ENCODE measurements at regions not wholly inside any gene's neighbourhood (a gene's known extent, or its start where the extent isn't known, plus 50 kb on each side); places are given as distances from the start of the nearest gene placed in this dataset.

GRCh38 chr13:22744688-22745452, 435.9 kb upstream of the SGCG start:
- no peak overlapping the region for H3K4me3 ChIP-seq (ENCODE audit: low read depth, low read length)
- no peak for DNase-seq (ENCODE audit: low read depth)
- TF ChIP-seq CTCF (IDR thresholded peaks at IDR 0.05; ENCODE audit: low read depth, low read length) (no peak), MAX (IDR thresholded peaks at IDR 0.05; ENCODE audit: low read depth, low read length) (no peak), MYC (IDR thresholded peaks at IDR 0.05; ENCODE audit: low read depth, low read length) (no peak), POLR2A (IDR thresholded peaks at IDR 0.05; ENCODE audit: extremely low read depth, insufficient read length) (no peak)

- no peak for TF ChIP-seq MAX (IDR thresholded peaks at IDR 0.05; ENCODE audit: low read depth, low read length)
- no peak for TF ChIP-seq CTCF (IDR thresholded peaks at IDR 0.05; ENCODE audit: low read depth, low read length)
- no peak for TF ChIP-seq MYC (IDR thresholded peaks at IDR 0.05; ENCODE audit: low read depth, low read length)
- TF ChIP-seq POLR2A (IDR thresholded peaks at IDR 0.05; ENCODE audit: extremely low read depth, insufficient read length) = no peak
- no peak overlapping the region for H3K4me3 ChIP-seq (ENCODE audit: low read depth, low read length)
- DNase-seq (ENCODE audit: low read depth) = no peak
Measured at GRCh38 chr13:22748866-22749577, 431.8 kb upstream of the SGCG start.

GRCh38 chr13:22749626-22750025, 431.2 kb upstream of the SGCG start:
- no peak for DNase-seq (ENCODE audit: low read depth)
- H3K4me3 ChIP-seq (ENCODE audit: low read depth, low read length) = no peak overlapping the region
- TF ChIP-seq MAX (IDR thresholded peaks at IDR 0.05; ENCODE audit: low read depth, low read length) (no peak), CTCF (IDR thresholded peaks at IDR 0.05; ENCODE audit: low read depth, low read length) (no peak), MYC (IDR thresholded peaks at IDR 0.05; ENCODE audit: low read depth, low read length) (no peak), POLR2A (IDR thresholded peaks at IDR 0.05; ENCODE audit: extremely low read depth, insufficient read length) (no peak)

- H3K4me3 ChIP-seq (ENCODE audit: low read depth, low read length) = no peak overlapping the region
- TF ChIP-seq CTCF (IDR thresholded peaks at IDR 0.05; ENCODE audit: low read depth, low read length) (no peak), MAX (IDR thresholded peaks at IDR 0.05; ENCODE audit: low read depth, low read length) (no peak), POLR2A (IDR thresholded peaks at IDR 0.05; ENCODE audit: extremely low read depth, insufficient read length) (no peak), MYC (IDR thresholded peaks at IDR 0.05; ENCODE audit: low read depth, low read length) (no peak)
- peak; percentile 24 for DNase-seq (ENCODE audit: low read depth)
Measured at GRCh38 chr13:22757530-22758120, 423.2 kb upstream of the SGCG start.

- no peak for DNase-seq (ENCODE audit: low read depth)
- TF ChIP-seq POLR2A (IDR thresholded peaks at IDR 0.05; ENCODE audit: extremely low read depth, insufficient read length) (no peak), CTCF (IDR thresholded peaks at IDR 0.05; ENCODE audit: low read depth, low read length) (no peak), MYC (IDR thresholded peaks at IDR 0.05; ENCODE audit: low read depth, low read length) (no peak), MAX (IDR thresholded peaks at IDR 0.05; ENCODE audit: low read depth, low read length) (no peak)
Measured at GRCh38 chr13:22758245-22758644, 422.5 kb upstream of the SGCG start.

More at GRCh38 chr13:22758245-22758644, 422.5 kb upstream of the SGCG start:
- no peak overlapping the region for H3K4me3 ChIP-seq (ENCODE audit: low read depth, low read length)
